ENCODE measurements at regions not wholly inside any gene's neighbourhood (a gene's known extent, or its start where the extent isn't known, plus 50 kb on each side); places are given as distances from the start of the nearest gene placed in this dataset.

GRCh38 chr14:47778631-47779030 is 103.2 kb upstream of the MDGA2 start:
- DNase-seq: no peak

- DNase-seq: no peak
These were observed 97.2 kb upstream of the MDGA2 start for GRCh38 chr14:47772652-47773051.

- no peak for DNase-seq
These were observed 87.9 kb upstream of the MDGA2 start for GRCh38 chr14:47763188-47763854.

DNA sequence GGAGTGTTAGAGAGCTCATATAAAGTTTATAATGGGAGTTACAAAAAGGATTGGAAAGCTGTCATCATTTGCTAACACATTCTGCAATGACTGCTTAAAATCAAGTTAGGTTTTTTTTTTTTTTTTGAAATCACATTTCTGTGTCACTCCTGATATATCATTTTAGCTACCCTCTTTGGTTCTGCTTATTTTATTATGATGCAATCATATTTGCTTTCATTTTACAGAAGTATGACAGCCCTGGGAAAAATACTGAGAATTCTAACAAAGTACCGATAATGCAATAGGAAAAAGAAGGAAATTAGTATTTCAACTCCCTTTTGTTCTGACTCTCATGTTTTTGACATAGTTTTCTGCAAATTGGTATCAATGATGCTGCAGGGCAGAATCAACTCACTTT is 71.6 kb upstream of the MDGA2 start:
- no peak for DNase-seq

DNA sequence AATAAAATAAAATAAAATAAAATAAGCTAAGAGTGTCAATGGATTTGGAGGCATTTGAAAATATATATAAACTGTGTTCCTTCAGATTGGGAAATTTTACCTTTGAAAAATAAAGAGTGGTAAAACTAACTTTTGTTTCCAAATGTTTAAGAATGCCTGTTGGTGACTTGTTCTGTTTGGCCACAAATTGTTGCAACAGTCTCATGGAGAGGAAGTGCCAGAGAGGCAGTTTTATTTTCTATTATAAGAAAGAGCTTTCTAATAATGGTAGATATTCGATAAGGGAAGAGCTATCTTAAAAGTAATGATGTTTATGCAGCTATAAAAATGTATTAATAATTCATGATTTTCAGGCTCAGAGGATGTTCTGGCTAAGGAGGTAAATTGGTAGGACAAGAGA is 68.8 kb upstream of the MDGA2 start:
- no peak for DNase-seq

DNA sequence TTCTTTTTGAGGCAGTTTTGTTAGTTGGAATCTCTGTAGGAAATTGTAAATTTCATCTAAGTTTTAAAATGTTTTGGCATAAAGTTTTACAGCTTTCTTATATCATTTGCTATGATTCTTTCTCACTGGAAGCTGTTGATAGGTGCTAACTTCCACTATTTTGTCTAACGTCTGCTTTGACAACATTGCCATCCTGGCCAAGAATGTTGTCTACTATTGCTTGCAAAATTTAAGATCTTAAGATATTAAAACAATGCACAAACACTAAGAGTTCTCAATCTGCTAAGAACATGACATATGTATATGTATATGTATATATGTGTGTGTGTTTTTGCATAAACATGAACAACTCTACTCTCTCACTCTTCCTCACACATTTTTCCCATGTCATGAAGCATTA is 64.1 kb upstream of the MDGA2 start:
- no peak for DNase-seq

DNA sequence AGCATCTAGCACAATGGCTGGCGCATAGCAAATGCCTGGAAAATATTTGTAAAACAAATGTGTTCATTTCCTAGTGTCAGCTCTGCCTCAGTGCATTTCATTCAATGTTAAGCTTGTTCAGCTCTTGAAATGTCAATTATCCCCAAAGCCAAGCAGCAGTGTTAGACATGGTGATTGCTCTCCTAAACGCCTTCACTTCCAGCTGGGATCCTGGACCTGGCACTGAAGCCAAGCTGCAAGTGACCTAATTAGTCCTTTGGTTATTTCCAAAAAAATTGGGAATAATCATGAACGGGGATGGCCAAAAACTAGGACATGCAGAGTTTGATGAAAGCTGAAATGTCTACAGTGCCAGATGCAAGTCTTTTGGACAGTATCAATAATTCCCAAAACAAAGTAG is 54.9 kb upstream of the MDGA2 start:
- no peak for DNase-seq

All from NCI-H524 (cell line).